Gastrocnemius medialis (tissue), 4 donors: ENCODE measurements at regions not wholly inside any gene's neighbourhood (a gene's known extent, or its start where the extent isn't known, plus 50 kb on each side); places are given as distances from the start of the nearest gene placed in this dataset.
"Not testable (repeated sequence)": the region's sequence is repeated elsewhere in the genome, so short reads cannot be mapped to it uniquely, and the experiment has no call there.

Experiments
- ATAC-seq, 2 donors: fragments of 150-250 bp; one replicate each; pipeline ENCODE4 v1.9.1; 2016
- DNase-seq, 2 donors: peaks; one replicate each; pipeline ENCODE4 v3.0.0-alpha.2; 2019
- H3K27ac ChIP-seq, 4 donors: fragments of 200-600 bp; sonication (generic); 1 replicate in 1 of 4; 2 replicates in 3 of 4; pipeline ENCODE4 v1.5.1; 2016 to 2018; ENCODE audit warnings: mild to moderate bottlenecking in 2 of 4, moderate library complexity in 1 of 4
- H3K27me3 ChIP-seq, 3 donors: fragments of 200-600 bp; sonication (generic) in 2 of 3; 1 replicate in 1 of 3; 2 replicates in 2 of 3; pipeline versions ENCODE4 v1.5.1 to v1.6.0; 2016 to 2019; ENCODE audit warnings: mild to moderate bottlenecking in 1 of 3, moderate library complexity in 1 of 3
- H3K36me3 ChIP-seq, 2 donors: fragments of 200-600 bp; sonication (generic) in 1 of 2; one replicate each; pipeline ENCODE4 v1.5.1; 2017 to 2018
- H3K4me1 ChIP-seq, 2 donors: fragments of 200-600 bp; sonication (generic) in 1 of 2; one replicate each; pipeline ENCODE4 v1.5.1; 2016 to 2017; ENCODE audit warnings: mild to moderate bottlenecking in 2 of 2
- H3K4me3 ChIP-seq, 4 donors: fragments of 200-600 bp; sonication (generic) in 3 of 4; 1 replicate in 1 of 4; 2 replicates in 3 of 4; pipeline ENCODE4 v1.5.1; 2016 to 2019; ENCODE audit warnings: mild to moderate bottlenecking in 2 of 4
- H3K9me3 ChIP-seq, 3 donors: fragments of 200-600 bp; sonication (generic) in 2 of 3; 1 replicate in 1 of 3; 2 replicates in 2 of 3; pipeline ENCODE4 v1.5.1; 2016 to 2019
- POLR2A ChIP-seq, 2 donors: fragments of 450-650 bp; IDR thresholded peaks; one replicate each; pipeline ENCODE4 v1.6.1; 2017; ENCODE audit warnings: antibody characterized with exemption in 2 of 2, mild to moderate bottlenecking in 2 of 2, moderate library complexity in 2 of 2
- in situ Hi-C, 4 donors: fragments of 200-750 bp; cut with MboI; loops; one replicate each; pipeline versions ENCODE4 v1.15.0 to v1.8.0; 2017; ENCODE audit warnings: low sequenced_read_pairs in 4 of 4
- intact Hi-C: fragments of 100-400 bp; cut with DNase I; formaldehyde crosslinking; loops from one replicate; pipeline ENCODE4 v1.15.1; 2023; ENCODE audit warnings: low total_unique reads
- TF ChIP-seq, protein P1 (sequence below), 5 experiments: fragments of 450-650 bp in 3 of 5; fragments of 200-600 bp in 2 of 5; sonication (generic) in 2 of 5; IDR thresholded peaks in 4 of 5; conservative IDR thresholded peaks in 1 of 5; 1 replicate in 4 of 5; 2 replicates in 1 of 5; pipeline ENCODE4 v1.5.1; 2016 to 2019; ENCODE audit warnings: antibody characterized with exemption in 5 of 5, mild to moderate bottlenecking in 3 of 5, moderate library complexity in 3 of 5

GRCh38 chr2:34799556-34799955 is 1200.5 kb upstream of the FAM98A start:
- Histone ChIP-seq H3K27me3 (no peaks in the 10 kb centered on the region), H3K36me3 (no peaks in the 10 kb centered on the region), H3K4me3 (no peak overlapping the region), H3K27ac (no peak overlapping the region), H3K4me1 (no peaks in the 10 kb centered on the region), H3K9me3 (no peaks in the 10 kb centered on the region)
- TF ChIP-seq, protein P1, sequence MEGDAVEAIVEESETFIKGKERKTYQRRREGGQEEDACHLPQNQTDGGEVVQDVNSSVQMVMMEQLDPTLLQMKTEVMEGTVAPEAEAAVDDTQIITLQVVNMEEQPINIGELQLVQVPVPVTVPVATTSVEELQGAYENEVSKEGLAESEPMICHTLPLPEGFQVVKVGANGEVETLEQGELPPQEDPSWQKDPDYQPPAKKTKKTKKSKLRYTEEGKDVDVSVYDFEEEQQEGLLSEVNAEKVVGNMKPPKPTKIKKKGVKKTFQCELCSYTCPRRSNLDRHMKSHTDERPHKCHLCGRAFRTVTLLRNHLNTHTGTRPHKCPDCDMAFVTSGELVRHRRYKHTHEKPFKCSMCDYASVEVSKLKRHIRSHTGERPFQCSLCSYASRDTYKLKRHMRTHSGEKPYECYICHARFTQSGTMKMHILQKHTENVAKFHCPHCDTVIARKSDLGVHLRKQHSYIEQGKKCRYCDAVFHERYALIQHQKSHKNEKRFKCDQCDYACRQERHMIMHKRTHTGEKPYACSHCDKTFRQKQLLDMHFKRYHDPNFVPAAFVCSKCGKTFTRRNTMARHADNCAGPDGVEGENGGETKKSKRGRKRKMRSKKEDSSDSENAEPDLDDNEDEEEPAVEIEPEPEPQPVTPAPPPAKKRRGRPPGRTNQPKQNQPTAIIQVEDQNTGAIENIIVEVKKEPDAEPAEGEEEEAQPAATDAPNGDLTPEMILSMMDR (IDR thresholded peaks at IDR 0.05 in 4 of 5, conservative IDR thresholded peaks at IDR 0.05 in 1 of 5) = no peak
- no peak for TF ChIP-seq POLR2A (IDR thresholded peaks at IDR 0.05)
- intact Hi-C loops (no loop called here), in situ Hi-C loops (no loop called here)
- ATAC-seq (no peak), DNase-seq (no peak)

DNA sequence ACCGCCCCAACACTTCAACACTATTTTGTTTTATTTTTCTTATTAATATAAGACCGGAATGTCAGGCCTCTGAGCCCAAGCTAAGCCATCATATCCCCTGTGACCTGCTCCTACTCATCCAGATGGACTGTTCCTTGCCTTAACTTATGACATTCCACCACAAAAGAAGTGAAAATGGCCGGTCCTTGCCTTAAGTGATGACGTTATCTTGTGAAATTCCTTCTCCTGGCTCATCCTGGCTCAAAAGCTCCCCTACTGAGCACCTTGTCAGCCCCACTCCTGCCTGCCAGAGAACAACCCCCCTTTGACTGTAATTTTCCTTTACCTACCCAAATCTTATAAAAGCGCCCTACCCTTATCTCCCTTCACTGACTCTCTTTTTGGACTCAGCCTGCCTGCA is 1196.5 kb upstream of the FAM98A start:
- ATAC-seq, H3K36me3 ChIP-seq, H3K9me3 ChIP-seq, DNase-seq, in situ Hi-C loops, H3K27ac ChIP-seq, intact Hi-C loops, H3K4me1 ChIP-seq, H3K4me3 ChIP-seq, H3K27me3 ChIP-seq: not testable (repeated sequence)

DNA sequence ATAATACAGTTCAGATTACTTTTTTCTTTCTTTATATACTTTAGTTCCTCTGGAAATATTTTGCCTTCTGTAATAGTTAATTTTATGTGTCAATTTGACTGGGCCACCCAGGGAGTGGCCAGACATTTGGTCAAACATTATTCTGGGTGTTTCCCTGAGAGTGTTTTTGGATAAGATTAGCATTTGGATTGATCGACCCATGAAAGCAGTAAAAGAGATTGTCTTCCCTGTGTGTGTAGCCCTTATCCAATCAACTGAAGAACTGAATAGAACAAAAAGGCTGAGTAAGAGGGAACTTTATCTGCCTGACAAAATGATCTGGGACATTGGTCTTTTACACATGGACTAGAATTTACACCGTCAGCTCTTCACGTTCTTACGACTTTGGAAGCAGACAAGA is 1190.1 kb upstream of the FAM98A start:
- ATAC-seq (no peak), DNase-seq (no peak)
- intact Hi-C loops = no loop called here
- H3K27me3 ChIP-seq = no peaks in the 10 kb centered on the region
- H3K9me3 ChIP-seq = no peaks in the 10 kb centered on the region
- H3K27ac ChIP-seq = no peak overlapping the region
- H3K36me3 ChIP-seq = no peaks in the 10 kb centered on the region
- H3K4me3 ChIP-seq = no peak overlapping the region
- in situ Hi-C loops = no loop called here
- TF ChIP-seq, protein P1 (IDR thresholded peaks at IDR 0.05 in 4 of 5, conservative IDR thresholded peaks at IDR 0.05 in 1 of 5) = no peak
- no peak for TF ChIP-seq POLR2A (IDR thresholded peaks at IDR 0.05)
- H3K4me1 ChIP-seq = no peaks in the 10 kb centered on the region

- Histone ChIP-seq H3K36me3 (no peaks in the 10 kb centered on the region), H3K4me3 (no peak overlapping the region), H3K27me3 (no peaks in the 10 kb centered on the region), H3K9me3 (no peaks in the 10 kb centered on the region), H3K27ac (no peak overlapping the region), H3K4me1 (no peaks in the 10 kb centered on the region)
- intact Hi-C loops = no loop called here
- in situ Hi-C loops = no loop called here
- TF ChIP-seq, protein P1 (IDR thresholded peaks at IDR 0.05 in 4 of 5, conservative IDR thresholded peaks at IDR 0.05 in 1 of 5) = no peak
- no peak for TF ChIP-seq POLR2A (IDR thresholded peaks at IDR 0.05)
- ATAC-seq (no peak), DNase-seq (no peak)
Measured at GRCh38 chr2:34787341-34787740, 1188.2 kb upstream of the FAM98A start.

DNA sequence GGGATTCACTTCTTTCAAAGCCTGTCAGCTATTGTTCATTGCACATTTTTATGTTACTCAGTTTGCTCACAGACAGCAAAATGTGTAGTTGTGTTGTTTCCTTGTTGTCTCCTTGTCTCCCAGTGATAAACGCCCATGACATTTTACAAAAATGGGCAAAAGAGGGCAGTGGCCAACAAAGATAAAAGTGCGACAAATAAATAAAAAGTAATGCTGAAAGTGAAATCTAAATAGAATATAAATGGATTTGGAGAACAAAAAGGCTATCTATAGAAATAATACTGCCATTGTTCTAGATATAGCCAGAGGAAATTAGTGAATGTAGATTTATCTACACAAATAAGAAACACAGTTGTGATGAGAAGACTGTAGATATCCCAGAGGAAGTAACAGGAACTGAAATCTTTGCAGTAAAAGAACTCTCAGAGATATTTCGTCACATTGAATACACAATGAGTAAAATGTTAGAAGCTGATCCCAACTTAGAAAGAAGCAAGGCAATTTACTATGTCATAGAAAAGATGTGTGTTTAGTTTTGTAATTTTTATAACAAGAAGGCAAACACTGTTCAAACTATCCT is 1186.2 kb upstream of the FAM98A start:
- intact Hi-C loops (no loop called here), in situ Hi-C loops (no loop called here)
- ATAC-seq (no peak), DNase-seq (no peak)
- H3K9me3 ChIP-seq = no peaks in the 10 kb centered on the region
- TF ChIP-seq, protein P1 (IDR thresholded peaks at IDR 0.05 in 4 of 5, conservative IDR thresholded peaks at IDR 0.05 in 1 of 5) = no peak
- no peak for TF ChIP-seq POLR2A (IDR thresholded peaks at IDR 0.05)
- no peak overlapping the region for H3K4me3 ChIP-seq
- H3K27me3 ChIP-seq = no peaks in the 10 kb centered on the region
- H3K36me3 ChIP-seq = no peaks in the 10 kb centered on the region
- no peaks in the 10 kb centered on the region for H3K4me1 ChIP-seq
- no peak overlapping the region for H3K27ac ChIP-seq
